Hypothalamus (tissue), 51 donors: ENCODE measurements at regions not wholly inside any gene's neighbourhood (a gene's known extent, or its start where the extent isn't known, plus 50 kb on each side); places are given as distances from the start of the nearest gene placed in this dataset.
A peak's percentile ranks its signal among the peaks of the same experiment; 100 is the strongest.
"Not testable (repeated sequence)": the region's sequence is repeated elsewhere in the genome, so short reads cannot be mapped to it uniquely, and the experiment has no call there.

Experiments used
- DNase-seq, 51 donors: peaks; one replicate each; lab custom pipeline; 2025; lab: John Stamatoyannopoulos, UW

GRCh38 chr3:8385848-8386620, 115.6 kb upstream of the LMCD1 start:
- DNase-seq = no peak

- no peak for DNase-seq
Measured at GRCh38 chr3:8387571-8387970, 114.1 kb upstream of the LMCD1 start.

GRCh38 chr3:8399686-8400085, 101.9 kb upstream of the LMCD1 start:
- no peak for DNase-seq

GRCh38 chr3:8400911-8401310, 100.7 kb upstream of the LMCD1 start:
- peak in 1 of 51 donors; percentile 15 for DNase-seq

GRCh38 chr3:8403996-8404395, 97.6 kb upstream of the LMCD1 start:
- DNase-seq = no peak

GRCh38 chr3:8405144-8405543, 96.5 kb upstream of the LMCD1 start:
- DNase-seq = no peak

GRCh38 chr3:8406479-8406878, 95.1 kb upstream of the LMCD1 start:
- DNase-seq = no peak

- no peak for DNase-seq
Measured at GRCh38 chr3:8413337-8413926, 88.2 kb upstream of the LMCD1 start.

- DNase-seq = no peak
Measured at GRCh38 chr3:8416965-8417364, 84.7 kb upstream of the LMCD1 start.

- DNase-seq = no peak
Measured at GRCh38 chr3:8420612-8421011, 81.0 kb upstream of the LMCD1 start.

GRCh38 chr3:8421267-8421666, 80.4 kb upstream of the LMCD1 start:
- DNase-seq = peak in 1 of 51 donors; percentile 2

GRCh38 chr3:8421711-8422110, 79.9 kb upstream of the LMCD1 start:
- no peak for DNase-seq

GRCh38 chr3:8423307-8423706, 78.3 kb upstream of the LMCD1 start:
- no peak for DNase-seq

GRCh38 chr3:8424281-8424680, 77.3 kb upstream of the LMCD1 start:
- no peak for DNase-seq

GRCh38 chr3:8436661-8437287, 64.8 kb upstream of the LMCD1 start:
- DNase-seq = no peak

GRCh38 chr3:8438507-8439079, 63.0 kb upstream of the LMCD1 start:
- no peak for DNase-seq

GRCh38 chr3:8440142-8440541, 61.5 kb upstream of the LMCD1 start:
- DNase-seq = not testable (repeated sequence)

GRCh38 chr3:8441969-8442559, 59.6 kb upstream of the LMCD1 start:
- peak in 10 of 51 donors; percentile 1 to 43 (median 19) for DNase-seq

GRCh38 chr3:8442993-8443650, 58.5 kb upstream of the LMCD1 start:
- DNase-seq = no peak
